GM12878 (cell line): ENCODE measurements at regions not wholly inside any gene's neighbourhood (a gene's known extent, or its start where the extent isn't known, plus 50 kb on each side); places are given as distances from the start of the nearest gene placed in this dataset.

Experiments
- ATAC-seq: fragments of 200-7000 bp; cut with Tn5 transposase; 3 replicates; pipeline ENCODE4 v1.9.1; 2020; ENCODE audit warnings: mild to moderate bottlenecking, moderate library complexity
- BruUV-seq: library from RNA; stranded (reverse); fragments of 400-500 nt; replicated peaks from 2 replicates; lab custom pipeline; 2021; lab: Mats Ljungman, UMichigan
- CTCF ChIA-PET: fragments of 300-600 bp; sonication (Branson Sonifier 250); formaldehyde crosslinking; extraction: SDS; loops from one replicate; lab custom pipeline; 2021; ENCODE audit warnings: inconsistent platforms; lab: Yijun Ruan, JAX
- POLR2A ChIA-PET: fragments of 350-600 bp; formaldehyde crosslinking; extraction: SDS; loops from one replicate; lab custom pipeline; 2021; ENCODE audit warnings: inconsistent platforms; lab: Charles Lee
- RAD21 ChIA-PET: fragments of 300-600 bp; sonication (Branson Sonifier 250); formaldehyde crosslinking; loops from one replicate; lab custom pipeline; 2023; ENCODE audit warnings: antibody characterized with exemption; ENCODE audit not compliant: unreplicated experiment; lab: Charles Lee
- SMC1A ChIA-PET: fragments of 300-600 bp; sonication (Branson Sonifier 250); formaldehyde crosslinking; loops from one replicate; lab custom pipeline; 2023; ENCODE audit not compliant: unreplicated experiment, uncharacterized antibody; lab: Charles Lee
- DNase-seq: peaks from one replicate; pipeline ENCODE4 v3.0.0-alpha.2; 2011; ENCODE audit warnings: low read depth, low spot score
- FAIRE-seq: peaks from 3 replicates; lab custom pipeline; 2011; peaks lifted over from hg19 to GRCh38; lab: Jason Lieb, UNC
- H2AFZ ChIP-seq: 2 replicates; pipeline ENCODE4 v1.6.0; 2011; ENCODE audit warnings: low read depth, low read length, control low read depth; ENCODE audit not compliant: control insufficient read depth
- H3K27ac ChIP-seq: 2 replicates; pipeline ENCODE4 v1.5.1; 2011; ENCODE audit warnings: control low read depth; ENCODE audit not compliant: control insufficient read depth, insufficient read depth
- H3K27me3 ChIP-seq, 2 experiments: replicated peaks in 1 of 2; 2 replicates each; pipeline versions ENCODE4 v1.6.0 to v1.6.1; 2011; ENCODE audit warnings: low read length in 1 of 2; ENCODE audit not compliant: control insufficient read depth in 2 of 2, insufficient read depth in 2 of 2
- H3K36me3 ChIP-seq, 2 experiments: 2 replicates each; pipeline ENCODE4 v1.5.1; 2011; ENCODE audit warnings: low read length in 1 of 2; ENCODE audit not compliant: control insufficient read depth in 2 of 2, insufficient read depth in 2 of 2
- H3K4me1 ChIP-seq: 2 replicates; pipeline ENCODE4 v1.6.1; 2011; ENCODE audit warnings: mild to moderate bottlenecking, low read length, moderate library complexity, mixed read lengths; ENCODE audit not compliant: control insufficient read depth, insufficient read depth
- H3K4me2 ChIP-seq: 2 replicates; pipeline ENCODE4 v1.6.0; 2011; ENCODE audit warnings: control low read depth; ENCODE audit not compliant: control insufficient read depth, insufficient read depth
- H3K4me3 ChIP-seq: fragments of 200-600 bp; sonication (generic); 2 replicates; pipeline ENCODE4 v1.5.1; 2016
- H3K79me2 ChIP-seq: 2 replicates; pipeline ENCODE4 v1.6.0; 2011; ENCODE audit warnings: low read length; ENCODE audit not compliant: control insufficient read depth, insufficient read depth
- H3K9ac ChIP-seq: 2 replicates; pipeline ENCODE4 v1.8.0; 2011; ENCODE audit warnings: low read length, control low read depth, mixed read lengths; ENCODE audit not compliant: control insufficient read depth, insufficient read depth
- H3K9me3 ChIP-seq: replicated peaks from 3 replicates; pipeline ENCODE4 v1.5.1; 2011; ENCODE audit warnings: mild to moderate bottlenecking, low read length; ENCODE audit not compliant: control insufficient read depth, insufficient read depth
- H4K20me1 ChIP-seq: 2 replicates; pipeline ENCODE4 v1.6.0; 2011; ENCODE audit not compliant: control insufficient read depth, insufficient read depth
- BHLHE40 ChIP-seq, 2 experiments: fragments of 450-650 bp in 1 of 2; IDR thresholded peaks; 2 replicates each; pipeline ENCODE4 v1.6.1; 2011 to 2017; ENCODE audit warnings: low read depth in 2 of 2, borderline replicate concordance in 1 of 2, improper control_type of control experiment in 1 of 2, low read length in 1 of 2, mild to moderate bottlenecking in 1 of 2
- CUX1 ChIP-seq: IDR thresholded peaks from 2 replicates; pipeline ENCODE4 v1.6.1; 2012; ENCODE audit warnings: improper control_type of control experiment, low read depth, low read length; ENCODE audit not compliant: insufficient replicate concordance
- EP300 ChIP-seq, 2 experiments: fragments of 150-350 bp in 1 of 2; IDR thresholded peaks; 2 replicates each; pipeline ENCODE4 v1.6.1; 2011 to 2012; ENCODE audit warnings: low read depth in 2 of 2, low read length in 2 of 2, borderline replicate concordance in 1 of 2, improper control_type of control experiment in 1 of 2, inconsistent platforms in 1 of 2; ENCODE audit not compliant: control insufficient read depth in 1 of 2
- HCFC1 ChIP-seq: fragments of 150-350 bp; IDR thresholded peaks from 2 replicates; pipeline ENCODE4 v1.6.1; 2014; ENCODE audit warnings: low read length
- RELA ChIP-seq: fragments of 450-650 bp; IDR thresholded peaks from 2 replicates; pipeline ENCODE4 v1.8.0; 2014; ENCODE audit warnings: borderline replicate concordance; ENCODE audit not compliant: partially characterized antibody
- SMAD1 ChIP-seq: fragments of 450-650 bp; IDR thresholded peaks from 2 replicates; pipeline ENCODE4 v1.6.1; 2018; ENCODE audit warnings: mild to moderate bottlenecking, low read depth; ENCODE audit not compliant: partially characterized antibody
- SMARCA5 ChIP-seq: fragments of 450-650 bp; IDR thresholded peaks from 2 replicates; pipeline ENCODE4 v1.6.1; 2017; ENCODE audit warnings: mild to moderate bottlenecking
- TARDBP ChIP-seq: IDR thresholded peaks from 2 replicates; pipeline ENCODE4 v1.6.1; 2016; ENCODE audit warnings: borderline replicate concordance
- USF1 ChIP-seq: IDR thresholded peaks from 2 replicates; pipeline ENCODE4 v1.6.1; 2011; ENCODE audit warnings: borderline replicate concordance, low read depth, mild to moderate bottlenecking, moderate library complexity, mixed read lengths, low read length; ENCODE audit not compliant: insufficient read depth; ENCODE audit errors: extremely low read length
- ZBTB40 ChIP-seq: fragments of 450-650 bp; IDR thresholded peaks from 2 replicates; pipeline ENCODE4 v1.6.1; 2016; ENCODE audit warnings: mild to moderate bottlenecking, moderate library complexity, borderline replicate concordance
- ZSCAN29 ChIP-seq: fragments of 450-650 bp; IDR thresholded peaks from 2 replicates; pipeline ENCODE4 v1.6.1; 2017; ENCODE audit warnings: mild to moderate bottlenecking, moderate library complexity
- WGBS: methylation state at CpG from one replicate; pipeline ENCODE4 v1.1.6; 2016; ENCODE audit warnings: low lambda C conversion rate; ENCODE audit not compliant: insufficient replicate concordance, insufficient coverage; ENCODE audit errors: missing lambda C conversion rate; 5-methylcytosine and 5-hydroxymethylcytosine counted together
- in situ Hi-C: fragments of 300-500 bp; cut with MboI; formaldehyde crosslinking; loops from 9 replicates; pipeline ENCODE4 v1.14.3; 2018; ENCODE audit warnings: mixed read lengths
- intact Hi-C: fragments of 100-400 bp; cut with micrococcal nuclease; formaldehyde crosslinking; loops from one replicate; pipeline ENCODE4 v1.14.2; 2022; ENCODE audit not compliant: unreplicated experiment

GRCh38 chr15:59905176-59905575 lies 98.9 kb upstream of the FOXB1 start:
- no TSS peak for BruUV-seq
- H4K20me1 ChIP-seq, result no peaks in the 10 kb centered on the region
- in situ Hi-C loops (loop anchor here (25.0 kb wide), 1 partner anchor 282 kb away; no protein-coding TSS in a partner anchor), intact Hi-C loops (no loop called here)
- ATAC-seq (no peak), FAIRE-seq (no peak), DNase-seq (no peak)
- POLR2A ChIA-PET, result no interaction called here
- no peak overlapping the region for H3K4me2 ChIP-seq
- no peak overlapping the region for H3K9ac ChIP-seq
- no peaks in the 10 kb centered on the region for H3K79me2 ChIP-seq
- no peak overlapping the region for H2AFZ ChIP-seq
- RAD21 ChIA-PET, result no interaction called here
- peaks cover 0 to 4% of the 10 kb centered on the region in 2 experiments; a peak in 1 of 4 replicates for H3K27me3 ChIP-seq
- no peaks in the 10 kb centered on the region for H3K36me3 ChIP-seq
- TF ChIP-seq HCFC1 (no peak), TARDBP (no peak), BHLHE40 (IDR thresholded peaks at IDR 0.05; ENCODE audit: borderline replicate concordance in 1 of 2, low read depth in 2 of 2, low read length in 1 of 2) (no peak), USF1 (no peak), ZBTB40 (no peak), EP300 (IDR thresholded peaks at IDR 0.05; ENCODE audit: borderline replicate concordance in 1 of 2, control insufficient read depth in 1 of 2, low read depth in 2 of 2, low read length in 2 of 2) (no peak), SMAD1 (no peak), SMARCA5 (no peak), RELA (no peak), CUX1 (no peak), ZSCAN29 (no peak)
- CTCF ChIA-PET, result no interaction called here
- H3K4me1 ChIP-seq, result no peaks in the 10 kb centered on the region
- SMC1A ChIA-PET, result no interaction called here
- H3K4me3 ChIP-seq, result no peak overlapping the region
- no peaks in the 10 kb centered on the region for H3K9me3 ChIP-seq
- H3K27ac ChIP-seq, result no peak overlapping the region
- WGBS, result 26% methylated on average over 4 of the region's 4 CpGs
